ENCODE measurements at regions not wholly inside any gene's neighbourhood (a gene's known extent, or its start where the extent isn't known, plus 50 kb on each side); places are given as distances from the start of the nearest gene placed in this dataset.

DNA sequence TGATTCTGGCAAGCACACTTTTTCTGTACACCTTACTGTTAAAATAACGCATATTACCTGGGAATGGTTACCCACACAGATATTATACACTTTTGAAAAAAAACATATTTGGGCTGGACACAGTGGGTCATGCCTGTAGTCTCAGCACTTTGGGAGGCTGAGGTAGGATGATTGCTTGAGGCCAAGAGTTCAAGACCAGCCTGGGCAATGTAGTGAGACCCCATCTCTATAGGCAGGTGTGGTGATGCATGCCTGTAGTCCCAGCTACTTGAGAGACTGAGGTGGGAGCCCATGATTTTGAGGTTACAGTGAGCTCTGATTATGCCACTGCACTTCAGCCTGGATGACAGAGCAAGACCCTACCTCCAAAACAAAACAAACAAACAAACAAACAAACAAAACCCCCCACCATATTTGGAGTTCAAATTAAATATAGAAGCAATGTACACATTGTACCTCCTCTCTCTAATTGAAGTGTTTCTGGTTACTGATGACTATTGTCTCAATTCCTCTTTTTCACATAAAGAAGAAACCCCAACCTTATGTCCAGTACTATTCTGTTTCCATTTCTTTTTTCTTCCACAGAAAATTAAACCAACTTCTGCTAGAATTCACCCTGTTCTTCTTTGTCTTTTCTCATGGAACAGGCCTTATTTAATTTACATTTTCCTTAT lies 152.6 kb upstream of the UMPS start:
- Histone ChIP-seq H3K27ac (ENCODE audit: insufficient read depth, low read length) (no peak overlapping the region), H2AFZ (ENCODE audit: low read length) (no peak overlapping the region), H4K20me1 (ENCODE audit: control insufficient read depth, extremely low read depth, insufficient read depth, low read length) (no peaks in the 10 kb centered on the region), H3K36me3 (ENCODE audit: control insufficient read depth, insufficient read depth, low read length) (no peaks in the 10 kb centered on the region), H3K9me3 (ENCODE audit: control insufficient read depth, insufficient read depth, low read depth, low read length) (no peaks in the 10 kb centered on the region), H3K4me3 (replicated peaks in 1 of 4; ENCODE audit: control extremely low read depth in 1 of 4, insufficient read depth in 1 of 4, low read depth in 3 of 4, low read length in 4 of 4) (no peak overlapping the region), H3K4me1 (ENCODE audit: control insufficient read depth, extremely low read depth, insufficient read depth, low read length) (no peaks in the 10 kb centered on the region), H3K79me2 (ENCODE audit: control insufficient read depth, insufficient read depth, low read length) (no peaks in the 10 kb centered on the region), H3K27me3 (ENCODE audit: control insufficient read depth, insufficient read depth, low read length) (peaks cover 3% of the 10 kb centered on the region), H3K9ac (ENCODE audit: insufficient read depth, low read length) (no peak overlapping the region), H3K4me2 (ENCODE audit: extremely low read depth, insufficient read depth, low read length) (no peak overlapping the region)
- DNase-seq (ENCODE audit: low read depth in 2 of 2), result no peak
- no peak for TF ChIP-seq EZH2 (IDR thresholded peaks at IDR 0.05; ENCODE audit: low read length, missing control alignments)
- TF ChIP-seq, protein P1, sequence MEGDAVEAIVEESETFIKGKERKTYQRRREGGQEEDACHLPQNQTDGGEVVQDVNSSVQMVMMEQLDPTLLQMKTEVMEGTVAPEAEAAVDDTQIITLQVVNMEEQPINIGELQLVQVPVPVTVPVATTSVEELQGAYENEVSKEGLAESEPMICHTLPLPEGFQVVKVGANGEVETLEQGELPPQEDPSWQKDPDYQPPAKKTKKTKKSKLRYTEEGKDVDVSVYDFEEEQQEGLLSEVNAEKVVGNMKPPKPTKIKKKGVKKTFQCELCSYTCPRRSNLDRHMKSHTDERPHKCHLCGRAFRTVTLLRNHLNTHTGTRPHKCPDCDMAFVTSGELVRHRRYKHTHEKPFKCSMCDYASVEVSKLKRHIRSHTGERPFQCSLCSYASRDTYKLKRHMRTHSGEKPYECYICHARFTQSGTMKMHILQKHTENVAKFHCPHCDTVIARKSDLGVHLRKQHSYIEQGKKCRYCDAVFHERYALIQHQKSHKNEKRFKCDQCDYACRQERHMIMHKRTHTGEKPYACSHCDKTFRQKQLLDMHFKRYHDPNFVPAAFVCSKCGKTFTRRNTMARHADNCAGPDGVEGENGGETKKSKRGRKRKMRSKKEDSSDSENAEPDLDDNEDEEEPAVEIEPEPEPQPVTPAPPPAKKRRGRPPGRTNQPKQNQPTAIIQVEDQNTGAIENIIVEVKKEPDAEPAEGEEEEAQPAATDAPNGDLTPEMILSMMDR (conservative IDR thresholded peaks at IDR 0.05 in 1 of 2, IDR thresholded peaks at IDR 0.05 in 1 of 2; ENCODE audit: low read depth in 1 of 2, low read length in 2 of 2), result no peak

- Histone ChIP-seq H3K9me3 (ENCODE audit: control insufficient read depth, insufficient read depth, low read depth, low read length) (no peaks in the 10 kb centered on the region), H3K36me3 (ENCODE audit: control insufficient read depth, insufficient read depth, low read length) (no peaks in the 10 kb centered on the region), H3K79me2 (ENCODE audit: control insufficient read depth, insufficient read depth, low read length) (no peaks in the 10 kb centered on the region), H4K20me1 (ENCODE audit: control insufficient read depth, extremely low read depth, insufficient read depth, low read length) (no peaks in the 10 kb centered on the region), H3K27me3 (ENCODE audit: control insufficient read depth, insufficient read depth, low read length) (peaks cover 10% of the 10 kb centered on the region), H3K4me1 (ENCODE audit: control insufficient read depth, extremely low read depth, insufficient read depth, low read length) (no peaks in the 10 kb centered on the region), H3K27ac (ENCODE audit: insufficient read depth, low read length) (no peak overlapping the region), H2AFZ (ENCODE audit: low read length) (no peak overlapping the region), H3K4me2 (ENCODE audit: extremely low read depth, insufficient read depth, low read length) (no peak overlapping the region), H3K9ac (ENCODE audit: insufficient read depth, low read length) (no peak overlapping the region), H3K4me3 (replicated peaks in 1 of 4; ENCODE audit: control extremely low read depth in 1 of 4, insufficient read depth in 1 of 4, low read depth in 3 of 4, low read length in 4 of 4) (no peak overlapping the region)
- DNase-seq (ENCODE audit: low read depth in 2 of 2), result no peak
- TF ChIP-seq, protein P1 (conservative IDR thresholded peaks at IDR 0.05 in 1 of 2, IDR thresholded peaks at IDR 0.05 in 1 of 2; ENCODE audit: low read depth in 1 of 2, low read length in 2 of 2), result no peak
- no peak for TF ChIP-seq EZH2 (IDR thresholded peaks at IDR 0.05; ENCODE audit: low read length, missing control alignments)
Observed at GRCh38 chr3:124579641-124580040, 150.6 kb upstream of the UMPS start.

- no peak overlapping the region for H3K4me2 ChIP-seq (ENCODE audit: extremely low read depth, insufficient read depth, low read length)
- TF ChIP-seq, protein P1 (conservative IDR thresholded peaks at IDR 0.05 in 1 of 2, IDR thresholded peaks at IDR 0.05 in 1 of 2; ENCODE audit: low read depth in 1 of 2, low read length in 2 of 2), result no peak
- no peak for TF ChIP-seq EZH2 (IDR thresholded peaks at IDR 0.05; ENCODE audit: low read length, missing control alignments)
- no peak for DNase-seq (ENCODE audit: low read depth in 2 of 2)
- H3K27ac ChIP-seq (ENCODE audit: insufficient read depth, low read length), result no peak overlapping the region
- H3K79me2 ChIP-seq (ENCODE audit: control insufficient read depth, insufficient read depth, low read length), result no peaks in the 10 kb centered on the region
- H3K36me3 ChIP-seq (ENCODE audit: control insufficient read depth, insufficient read depth, low read length), result no peaks in the 10 kb centered on the region
- H4K20me1 ChIP-seq (ENCODE audit: control insufficient read depth, extremely low read depth, insufficient read depth, low read length), result no peaks in the 10 kb centered on the region
- H2AFZ ChIP-seq (ENCODE audit: low read length), result no peak overlapping the region
- H3K4me3 ChIP-seq (replicated peaks in 1 of 4; ENCODE audit: control extremely low read depth in 1 of 4, insufficient read depth in 1 of 4, low read depth in 3 of 4, low read length in 4 of 4), result no peak overlapping the region
- H3K9me3 ChIP-seq (ENCODE audit: control insufficient read depth, insufficient read depth, low read depth, low read length), result no peaks in the 10 kb centered on the region
- H3K27me3 ChIP-seq (ENCODE audit: control insufficient read depth, insufficient read depth, low read length), result peaks cover 25% of the 10 kb centered on the region
- H3K4me1 ChIP-seq (ENCODE audit: control insufficient read depth, extremely low read depth, insufficient read depth, low read length), result no peaks in the 10 kb centered on the region
- H3K9ac ChIP-seq (ENCODE audit: insufficient read depth, low read length), result no peak overlapping the region
Observed at GRCh38 chr3:124582196-124582595, 148.1 kb upstream of the UMPS start.

Measured in fibroblast of lung (primary cell).